Fibroblast of peridontal ligament (primary cell): ENCODE measurements at regions not wholly inside any gene's neighbourhood (a gene's known extent, or its start where the extent isn't known, plus 50 kb on each side); places are given as distances from the start of the nearest gene placed in this dataset.
"Not testable (repeated sequence)": the region's sequence is repeated elsewhere in the genome, so short reads cannot be mapped to it uniquely, and the experiment has no call there.

ENCODE experiments used
- DNase-seq: peaks from one replicate; pipeline ENCODE4 v3.0.0-alpha.2; 2010; ENCODE audit errors: extremely low read depth

DNA sequence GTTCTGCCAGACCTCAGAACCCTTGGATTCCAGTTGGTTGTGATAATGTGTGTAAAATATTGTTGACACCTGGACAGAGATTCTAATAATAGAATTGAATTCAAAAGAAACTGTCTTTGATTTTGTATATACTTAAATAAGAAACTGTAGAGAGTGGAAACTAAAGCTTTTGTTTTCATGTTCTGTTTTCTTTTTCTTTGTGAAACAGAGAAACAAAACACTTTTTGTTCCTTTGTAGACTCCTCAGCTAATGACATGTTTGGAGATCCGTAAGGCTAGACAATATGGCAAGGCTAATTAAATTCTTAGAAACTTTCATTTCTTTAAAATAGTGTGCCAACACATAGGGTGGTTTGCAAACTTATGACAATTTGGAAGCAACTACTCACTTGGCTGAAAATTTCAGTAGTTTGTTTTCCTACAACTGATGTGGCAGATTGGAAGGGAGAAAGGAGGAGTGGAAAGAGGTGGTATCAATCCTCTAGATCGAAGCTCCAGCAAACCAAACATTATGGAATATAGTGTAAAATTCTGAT, 90.9 kb upstream of the FAT1 start:
- no peak for DNase-seq

- no peak for DNase-seq
Observed at GRCh38 chr4:186819342-186820086, 95.9 kb upstream of the FAT1 start.

GRCh38 chr4:186820391-186820891, 96.8 kb upstream of the FAT1 start:
- DNase-seq = peak; percentile 38

DNA sequence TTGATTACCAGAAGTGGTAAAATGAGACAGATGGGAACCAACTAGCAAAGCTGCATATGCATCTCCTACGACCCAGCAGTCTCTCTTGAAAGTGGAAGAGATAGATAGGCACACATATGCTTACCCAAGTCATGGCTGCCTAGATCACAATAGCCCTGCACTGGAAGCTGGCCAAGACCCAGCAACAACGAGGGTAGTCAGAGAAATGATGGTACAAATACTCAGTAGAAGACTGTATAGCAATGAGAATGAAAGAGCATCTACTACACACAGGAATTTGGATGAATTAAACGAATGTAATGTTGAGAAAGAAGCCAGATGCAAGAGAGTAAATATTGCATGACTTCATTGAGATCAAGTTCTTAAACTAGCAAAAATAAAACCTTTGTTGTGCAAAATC, 100.3 kb upstream of the FAT1 start:
- peak; percentile 82 for DNase-seq

DNA sequence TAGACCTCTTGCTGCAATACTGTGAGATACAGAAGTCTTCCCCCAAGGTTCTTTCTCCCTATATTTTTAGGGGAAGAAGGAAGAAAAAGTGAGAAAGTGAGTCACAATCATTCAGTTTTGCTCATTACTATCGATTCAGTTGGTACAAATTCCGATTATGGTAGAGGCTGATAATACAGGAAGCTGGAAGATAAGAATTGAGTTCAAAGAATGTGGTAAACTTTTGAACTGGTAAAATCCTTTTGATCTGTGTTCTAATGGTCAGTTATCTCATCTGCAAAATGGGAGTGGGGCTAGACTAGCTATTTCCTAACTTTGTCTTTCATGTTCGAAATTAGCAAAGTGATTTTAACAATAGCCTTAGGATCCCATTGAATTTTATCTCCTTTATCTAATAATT, 101.4 kb upstream of the FAT1 start:
- DNase-seq = no peak

DNA sequence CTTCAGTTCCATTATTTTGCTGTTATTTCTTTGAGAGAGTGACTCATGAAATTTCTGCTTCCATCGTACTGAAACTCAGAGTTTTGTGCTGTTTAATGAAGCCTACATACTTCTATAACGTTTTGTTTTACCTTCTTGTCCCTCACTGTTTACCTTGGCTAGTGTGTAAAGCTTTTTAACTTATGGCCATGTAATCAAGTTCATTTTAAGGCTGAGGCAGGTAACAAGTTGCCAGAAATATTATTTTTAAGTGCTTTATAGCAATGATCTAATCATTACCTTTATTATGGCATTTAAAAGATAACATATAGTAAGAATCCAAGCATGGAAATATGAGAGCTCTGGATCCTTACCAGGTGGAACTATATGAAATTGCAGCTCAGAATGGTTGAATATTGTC, 102.3 kb upstream of the FAT1 start:
- no peak for DNase-seq

DNA sequence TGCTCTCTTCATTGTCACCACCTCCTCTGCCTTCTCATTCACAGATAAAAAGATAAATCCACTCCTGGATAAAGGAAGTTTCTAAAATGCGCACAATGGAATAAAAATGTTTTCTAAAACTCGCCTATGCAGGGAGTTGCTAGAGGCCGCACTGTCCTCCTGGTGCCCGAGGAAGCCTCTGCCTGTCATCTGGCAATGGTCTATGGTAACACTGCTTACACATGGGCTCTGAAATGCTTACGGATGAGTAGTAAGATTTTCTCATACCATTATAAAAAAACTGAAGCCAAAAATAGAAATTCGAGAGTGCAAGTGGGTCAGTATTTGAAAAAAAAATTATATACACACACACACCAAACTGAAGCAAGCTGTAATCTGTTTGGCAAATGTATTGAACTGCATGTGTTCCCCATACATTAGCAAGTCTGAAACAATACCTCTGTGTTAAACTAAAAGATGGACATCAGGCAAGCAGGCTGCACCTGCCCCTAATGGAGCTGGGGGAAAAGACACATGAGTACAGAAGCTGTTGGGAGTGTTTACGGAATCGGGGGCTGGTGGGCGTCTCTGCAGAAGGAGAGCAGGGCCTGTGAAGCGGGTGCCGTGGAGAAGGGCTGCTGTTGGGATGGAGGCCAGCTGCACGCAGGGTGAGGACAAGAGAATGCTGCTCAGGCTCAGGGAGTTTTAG, 103.3 kb upstream of the FAT1 start:
- no peak for DNase-seq

DNA sequence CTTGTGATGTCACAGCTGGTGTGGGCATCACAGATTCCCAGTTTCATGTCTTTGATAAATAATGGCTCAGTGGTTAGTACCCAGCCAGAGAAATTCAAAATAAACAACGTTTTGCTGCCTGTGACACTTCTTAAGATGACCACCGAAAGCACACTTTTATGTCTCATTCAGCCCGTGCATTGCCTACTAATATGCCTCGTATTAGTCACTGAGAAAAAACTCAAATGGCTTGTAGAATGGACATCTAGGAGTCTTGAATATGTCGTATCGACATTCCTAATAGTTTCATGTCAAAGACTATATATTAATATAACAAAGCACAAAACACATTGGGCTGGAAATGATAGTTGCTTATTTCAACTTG, 103.9 kb upstream of the FAT1 start:
- DNase-seq = no peak

GRCh38 chr4:186829097-186829496, 105.4 kb upstream of the FAT1 start:
- DNase-seq = no peak

- DNase-seq = peak; percentile 90
Observed at GRCh38 chr4:186829740-186830449, 106.2 kb upstream of the FAT1 start.

GRCh38 chr4:186831574-186831973, 107.9 kb upstream of the FAT1 start:
- DNase-seq = no peak

- DNase-seq = no peak
Observed at GRCh38 chr4:186832906-186833305, 109.2 kb upstream of the FAT1 start.

DNA sequence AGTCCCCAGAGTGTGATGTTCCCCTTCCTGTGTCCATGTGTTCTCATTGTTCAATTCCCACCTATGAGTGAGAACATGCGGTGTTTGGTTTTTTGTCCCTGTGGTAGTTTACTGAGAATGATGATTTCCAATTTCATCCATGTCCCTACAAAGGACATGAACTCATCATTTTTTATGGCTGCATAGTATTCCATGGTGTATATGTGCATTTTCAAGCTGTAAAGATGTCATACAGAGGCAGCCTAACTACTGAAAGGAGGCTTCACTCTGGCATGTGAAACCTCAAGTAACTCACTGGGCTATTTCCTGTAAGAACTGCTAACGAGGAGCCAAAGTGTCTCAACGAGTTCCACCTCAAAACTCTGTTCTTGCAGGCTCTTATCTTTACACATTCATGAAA, 113.8 kb upstream of the FAT1 start:
- DNase-seq = not testable (repeated sequence)

DNA sequence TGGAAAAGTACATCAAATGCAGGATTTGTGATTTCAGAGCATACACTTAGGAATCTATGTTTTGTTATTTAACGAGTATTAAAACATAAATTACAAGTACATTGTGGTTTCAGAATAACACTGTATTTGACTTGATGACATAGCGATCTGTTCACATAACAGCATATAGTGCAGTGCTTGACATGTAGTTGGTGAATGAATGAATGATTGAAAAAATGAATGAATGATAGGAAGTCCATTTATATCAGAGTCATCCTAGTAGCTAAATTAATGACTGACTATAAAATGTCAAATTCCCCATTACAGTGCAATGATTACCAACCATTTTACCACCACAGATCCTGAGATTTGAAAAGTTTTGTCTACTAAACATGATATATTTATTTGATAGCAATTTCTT, 114.6 kb upstream of the FAT1 start:
- no peak for DNase-seq

DNA sequence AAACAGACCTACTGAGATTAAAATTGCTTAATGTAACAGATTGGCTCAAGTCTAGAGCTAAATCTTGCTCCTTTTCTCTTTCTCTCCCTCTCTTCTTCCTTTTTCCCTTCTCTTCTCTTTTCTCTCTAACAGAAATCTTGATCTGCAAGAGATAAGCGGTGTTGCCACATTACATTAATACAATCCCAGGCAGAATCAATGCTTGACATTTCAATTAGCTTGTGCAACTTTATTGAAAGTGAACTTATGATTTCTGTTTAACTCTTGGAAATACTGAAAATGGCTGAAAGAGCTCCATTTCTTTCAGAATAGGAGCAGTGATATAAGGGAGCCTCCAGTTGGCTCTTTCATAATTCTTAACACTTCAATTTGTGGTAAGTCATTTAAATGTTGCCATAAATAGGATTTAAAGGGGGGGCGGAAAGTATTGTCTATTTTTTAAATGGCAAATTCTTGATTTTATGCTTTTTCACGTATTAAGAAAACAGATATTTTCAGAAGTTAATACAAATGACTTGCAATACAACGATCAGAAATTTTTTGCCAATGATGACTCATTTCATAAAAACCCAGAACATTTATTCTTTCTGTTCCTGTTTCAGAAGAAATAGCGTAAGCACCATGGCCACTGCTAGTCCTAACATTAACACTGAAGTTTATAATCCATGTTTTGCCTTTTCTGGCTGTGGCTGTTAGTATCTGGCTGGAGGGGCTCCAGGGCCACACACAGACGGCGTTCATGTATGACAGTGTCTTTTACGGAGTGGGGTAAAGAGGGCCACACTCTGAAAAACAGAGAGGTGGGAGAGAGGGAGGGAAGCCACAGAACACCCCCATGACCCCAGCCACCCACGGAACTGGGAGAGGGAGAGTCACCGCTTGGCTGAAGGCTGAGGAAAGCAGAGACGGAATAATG, 115.7 kb upstream of the FAT1 start:
- DNase-seq = peak; percentile 94

GRCh38 chr4:186840222-186840701, 116.6 kb upstream of the FAT1 start:
- peak; percentile 87 for DNase-seq

DNA sequence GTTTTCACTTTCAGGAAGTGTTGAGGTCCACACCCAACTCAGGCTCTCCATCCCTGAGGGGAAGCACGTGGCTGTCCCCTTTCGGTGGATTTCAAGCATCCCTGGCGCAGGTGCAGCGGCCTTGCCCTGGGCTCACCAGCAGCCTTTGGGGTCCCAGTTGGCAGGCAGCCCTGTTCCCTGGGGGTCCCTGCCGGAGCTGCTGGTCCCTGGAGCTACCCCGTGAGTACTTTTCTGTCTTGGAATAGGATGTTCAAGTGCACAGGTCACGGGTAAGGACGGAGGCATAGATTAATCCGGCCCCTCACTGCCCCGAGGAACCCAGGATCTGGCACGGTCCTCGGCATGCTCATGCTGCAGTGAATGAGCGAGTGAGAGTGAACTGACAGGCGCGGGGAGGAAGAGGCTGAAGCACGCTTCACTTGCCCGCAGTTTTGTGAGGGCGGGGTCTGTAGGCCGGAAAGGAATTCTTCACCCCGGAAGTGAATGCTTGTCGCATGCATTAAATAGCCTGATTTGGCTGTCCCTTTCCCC, 117.2 kb upstream of the FAT1 start:
- DNase-seq = no peak

DNA sequence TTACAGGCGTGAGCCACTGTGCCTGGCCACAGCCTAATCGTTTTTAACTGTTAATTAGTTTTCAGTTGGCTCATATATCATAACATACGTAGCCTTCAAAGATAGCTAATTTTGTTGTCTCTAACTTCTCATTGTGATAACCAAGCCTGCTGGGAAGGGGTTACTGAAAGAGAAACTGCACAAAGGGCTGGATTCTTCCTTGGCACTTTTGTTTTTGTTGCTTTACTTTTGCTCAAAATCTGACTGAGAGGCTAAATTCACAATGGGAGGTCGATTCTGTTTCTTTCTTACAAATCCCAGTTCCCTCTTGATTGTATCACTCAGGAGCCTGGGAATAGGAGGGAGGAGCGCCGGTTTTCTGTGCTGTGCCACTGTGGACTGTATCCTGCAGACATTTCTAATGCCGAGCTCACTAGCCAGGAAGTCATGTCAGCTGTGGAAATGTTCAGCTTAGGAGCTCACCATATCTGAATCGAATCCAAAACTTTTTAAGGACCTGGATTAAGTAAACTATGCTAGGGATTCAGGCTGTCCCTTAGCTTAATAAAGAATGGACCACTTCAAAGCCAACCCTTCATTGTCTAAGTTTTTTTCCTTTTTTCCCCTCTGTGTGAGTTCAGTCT, 120.5 kb upstream of the FAT1 start:
- DNase-seq = peak; percentile 81

DNA sequence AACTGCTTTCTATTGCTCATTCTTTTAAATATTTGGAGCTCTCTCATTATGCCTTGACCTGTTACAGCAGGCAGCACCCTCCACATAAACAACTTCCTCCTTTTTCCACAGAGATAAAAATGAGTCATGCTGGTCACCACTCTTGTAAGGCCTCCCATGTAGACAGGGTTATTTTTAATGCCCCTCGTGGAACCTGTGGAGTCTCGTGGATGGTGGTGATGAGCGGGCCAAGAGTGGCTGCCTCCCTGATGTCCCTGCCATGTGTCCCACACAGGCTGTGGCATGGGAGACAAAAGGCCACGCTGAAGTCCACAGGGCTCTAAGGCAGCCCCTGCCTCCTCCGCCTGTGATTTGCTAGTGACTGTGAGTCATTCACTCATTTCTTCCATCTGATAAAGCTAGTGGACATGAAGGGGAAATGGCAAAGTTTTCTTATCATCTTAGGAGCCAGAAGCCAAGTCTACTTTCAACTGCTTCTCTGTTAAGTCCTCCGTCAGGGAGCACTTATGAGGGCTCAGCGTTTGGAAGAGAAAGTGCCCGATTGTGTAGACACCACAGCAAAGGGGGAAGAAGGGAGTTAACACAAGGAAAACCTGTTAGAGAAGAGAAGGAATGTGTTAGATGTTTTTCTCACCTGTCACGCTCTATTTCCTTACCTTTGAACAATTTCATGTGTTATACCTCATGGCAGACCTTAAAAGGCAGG, 121.6 kb upstream of the FAT1 start:
- DNase-seq = peak; percentile 92

DNA sequence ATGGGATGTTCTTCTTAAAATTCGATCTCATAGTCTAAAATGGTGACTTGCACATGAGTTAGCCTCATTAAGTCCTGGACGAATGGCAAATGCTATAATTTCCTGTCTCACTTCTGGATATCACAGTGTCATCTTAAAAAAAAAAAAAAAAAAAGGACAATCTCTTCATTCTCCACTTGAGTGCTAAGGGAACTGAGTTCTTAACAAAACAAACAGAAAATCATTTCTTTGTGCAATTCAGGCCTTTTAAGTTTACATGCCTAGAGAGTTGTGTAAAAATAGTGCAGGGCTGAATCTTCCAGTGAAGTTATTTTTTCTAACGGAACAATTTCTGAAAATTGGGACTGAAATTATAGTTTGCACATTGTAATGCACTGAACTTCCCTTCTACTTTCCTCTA, 122.8 kb upstream of the FAT1 start:
- DNase-seq = peak; percentile 68
